Astrocyte (in vitro differentiated cells and primary cell): ENCODE measurements at regions not wholly inside any gene's neighbourhood (a gene's known extent, or its start where the extent isn't known, plus 50 kb on each side); places are given as distances from the start of the nearest gene placed in this dataset.

Source experiments
- DNase-seq: peaks from one replicate; pipeline ENCODE4 v3.0.0-alpha.2; 2010; ENCODE audit warnings: low read depth
- FAIRE-seq: peaks from 2 replicates; lab custom pipeline; 2011; peaks lifted over from hg19 to GRCh38; lab: Jason Lieb, UNC
- H2AFZ ChIP-seq: 2 replicates; pipeline ENCODE4 v1.6.0; 2012; ENCODE audit warnings: low read depth, low read length, inconsistent platforms
- H3K27ac ChIP-seq: 2 replicates; pipeline ENCODE4 v1.5.1; 2011; ENCODE audit warnings: low read depth, low read length, inconsistent platforms
- H3K27me3 ChIP-seq: 2 replicates; pipeline ENCODE4 v1.6.0; 2011; ENCODE audit warnings: low read length, inconsistent platforms; ENCODE audit not compliant: insufficient read depth
- H3K36me3 ChIP-seq: 2 replicates; pipeline ENCODE4 v1.5.1; 2011; ENCODE audit warnings: low read length, inconsistent platforms; ENCODE audit not compliant: insufficient read depth
- H3K4me1 ChIP-seq: 2 replicates; pipeline ENCODE4 v1.5.1; 2011; ENCODE audit warnings: low read length, inconsistent platforms; ENCODE audit not compliant: insufficient read depth
- H3K4me2 ChIP-seq: 2 replicates; pipeline ENCODE4 v1.6.0; 2012; ENCODE audit warnings: low read length, inconsistent platforms
- H3K4me3 ChIP-seq: 2 replicates; pipeline ENCODE4 v1.5.1; 2011; ENCODE audit warnings: low read depth, mild to moderate bottlenecking, low read length, inconsistent platforms; ENCODE audit not compliant: insufficient read depth
- H3K79me2 ChIP-seq: 2 replicates; pipeline ENCODE4 v1.6.0; 2012; ENCODE audit warnings: mild to moderate bottlenecking, low read length, inconsistent platforms; ENCODE audit not compliant: insufficient read depth
- H3K9ac ChIP-seq: 2 replicates; pipeline ENCODE4 v1.6.0; 2012; ENCODE audit warnings: mild to moderate bottlenecking, low read length, inconsistent platforms
- H3K9me3 ChIP-seq: 2 replicates; pipeline ENCODE4 v1.5.1; 2012; ENCODE audit warnings: low read depth, mild to moderate bottlenecking, low read length, inconsistent platforms; ENCODE audit not compliant: insufficient read depth
- H4K20me1 ChIP-seq: 2 replicates; pipeline ENCODE4 v1.6.0; 2012; ENCODE audit warnings: low read length, inconsistent platforms; ENCODE audit not compliant: insufficient read depth
- H3K27ac Mint-ChIP-seq: one replicate; pipeline ENCODE4 v1.8.0; 2021; ENCODE audit warnings: mild to moderate bottlenecking, mixed read lengths; ENCODE audit not compliant: unreplicated experiment
- H3K27me3 Mint-ChIP-seq: one replicate; pipeline ENCODE4 v1.8.0; 2021; ENCODE audit warnings: low read depth, mixed read lengths; ENCODE audit not compliant: unreplicated experiment
- H3K36me3 Mint-ChIP-seq: one replicate; pipeline ENCODE4 v1.8.0; 2021; ENCODE audit warnings: low read depth, mixed read lengths; ENCODE audit not compliant: unreplicated experiment
- H3K4me1 Mint-ChIP-seq: one replicate; pipeline ENCODE4 v1.8.0; 2021; ENCODE audit warnings: low read depth, mixed read lengths; ENCODE audit not compliant: unreplicated experiment
- H3K4me3 Mint-ChIP-seq: one replicate; pipeline ENCODE4 v1.8.0; 2021; ENCODE audit warnings: mild to moderate bottlenecking, moderate library complexity, mixed read lengths; ENCODE audit not compliant: unreplicated experiment
- H3K9me3 Mint-ChIP-seq: one replicate; pipeline ENCODE4 v1.8.0; 2021; ENCODE audit warnings: mild to moderate bottlenecking, mixed read lengths; ENCODE audit not compliant: unreplicated experiment
- CTCF ChIP-seq: IDR thresholded peaks from 2 replicates; pipeline ENCODE4 v1.5.1; 2011; ENCODE audit warnings: low read depth, mild to moderate bottlenecking, inconsistent platforms, low read length, moderate library complexity; ENCODE audit not compliant: insufficient read depth
- EZH2 ChIP-seq: IDR thresholded peaks from 2 replicates; pipeline ENCODE4 v1.6.1; 2012; ENCODE audit warnings: mild to moderate bottlenecking, low read length, inconsistent platforms; ENCODE audit not compliant: insufficient read depth

GRCh38 chr10:108990441-108990840, 932.9 kb downstream of the XPNPEP1 start:
- FAIRE-seq (no peak), DNase-seq (no peak)
- Histone ChIP-seq H3K36me3 (no peaks in the 10 kb centered on the region), H3K4me3 (no peak overlapping the region), H3K9me3 (no peaks in the 10 kb centered on the region), H3K4me2 (no peak overlapping the region), H3K4me1 (no peaks in the 10 kb centered on the region), H3K27ac (no peak overlapping the region), H3K9ac (no peak overlapping the region), H3K79me2 (no peaks in the 10 kb centered on the region), H4K20me1 (no peaks in the 10 kb centered on the region), H3K27me3 (no peaks in the 10 kb centered on the region), H2AFZ (no peak overlapping the region)
- TF ChIP-seq CTCF (no peak), EZH2 (no peak)
- H3K4me1 Mint-ChIP-seq, result no peaks in the 10 kb centered on the region
- no peaks in the 10 kb centered on the region for H3K36me3 Mint-ChIP-seq
- no peak overlapping the region for H3K4me3 Mint-ChIP-seq
- peaks cover 3% of the 10 kb centered on the region for H3K27me3 Mint-ChIP-seq
- peaks cover 2% of the 10 kb centered on the region for H3K9me3 Mint-ChIP-seq
- no peak overlapping the region for H3K27ac Mint-ChIP-seq

DNA sequence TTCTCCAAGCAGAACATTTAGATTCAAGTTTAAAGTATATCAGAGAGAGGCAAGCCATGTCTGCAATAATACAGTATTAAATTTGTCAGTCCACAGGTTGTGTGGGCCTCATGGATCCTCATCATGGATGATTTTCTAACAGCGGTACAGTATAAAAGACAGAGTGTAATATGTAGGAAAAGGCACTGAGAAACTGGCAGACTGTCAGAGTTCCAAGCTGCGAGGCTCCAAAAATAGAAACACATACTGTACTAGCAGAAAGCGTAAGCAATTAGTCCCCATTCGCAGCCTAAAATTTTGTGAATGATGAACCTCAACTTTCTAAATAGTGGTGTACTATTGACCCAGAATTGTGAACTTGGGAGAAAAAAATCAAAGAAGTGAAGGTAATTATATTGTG, 933.3 kb downstream of the XPNPEP1 start:
- no peak for TF ChIP-seq EZH2
- TF ChIP-seq CTCF, result no peak
- no peak overlapping the region for H3K4me3 Mint-ChIP-seq
- H3K9me3 Mint-ChIP-seq, result peaks cover 2% of the 10 kb centered on the region

GRCh38 chr10:108982159-108982558, 941.2 kb downstream of the XPNPEP1 start:
- no peak overlapping the region for H3K9ac ChIP-seq
- H3K27ac Mint-ChIP-seq, result no peak overlapping the region
- TF ChIP-seq CTCF (no peak), EZH2 (no peak)
- H4K20me1 ChIP-seq, result no peaks in the 10 kb centered on the region
- no peaks in the 10 kb centered on the region for H3K36me3 Mint-ChIP-seq
- FAIRE-seq (no peak), DNase-seq (peak; percentile 36)
- no peak overlapping the region for H3K27ac ChIP-seq
- H3K36me3 ChIP-seq, result no peaks in the 10 kb centered on the region
- no peak overlapping the region for H2AFZ ChIP-seq
- no peaks in the 10 kb centered on the region for H3K27me3 ChIP-seq
- H3K4me3 ChIP-seq, result no peak overlapping the region
- H3K4me3 Mint-ChIP-seq, result no peak overlapping the region
- no peak overlapping the region for H3K4me2 ChIP-seq
- H3K27me3 Mint-ChIP-seq, result no peaks in the 10 kb centered on the region
- H3K79me2 ChIP-seq, result no peaks in the 10 kb centered on the region
- peaks cover 3% of the 10 kb centered on the region for H3K9me3 ChIP-seq
- no peaks in the 10 kb centered on the region for H3K9me3 Mint-ChIP-seq
- H3K4me1 Mint-ChIP-seq, result no peaks in the 10 kb centered on the region
- H3K4me1 ChIP-seq, result no peaks in the 10 kb centered on the region

More for the DNA sequence above, 933.3 kb downstream of the XPNPEP1 start:
- Mint-ChIP-seq H3K36me3 (no peaks in the 10 kb centered on the region), H3K27ac (no peak overlapping the region), H3K4me1 (no peaks in the 10 kb centered on the region), H3K27me3 (peaks cover 3% of the 10 kb centered on the region)
- DNase-seq (no peak), FAIRE-seq (no peak)
- Histone ChIP-seq H3K27ac (no peak overlapping the region), H3K79me2 (no peaks in the 10 kb centered on the region), H3K4me2 (no peak overlapping the region), H2AFZ (no peak overlapping the region), H3K9me3 (no peaks in the 10 kb centered on the region), H3K4me1 (no peaks in the 10 kb centered on the region), H3K9ac (no peak overlapping the region), H3K27me3 (no peaks in the 10 kb centered on the region), H3K4me3 (no peak overlapping the region), H3K36me3 (no peaks in the 10 kb centered on the region), H4K20me1 (no peaks in the 10 kb centered on the region)
